Transverse colon (tissue), 4 donors: ENCODE measurements at regions not wholly inside any gene's neighbourhood (a gene's known extent, or its start where the extent isn't known, plus 50 kb on each side); places are given as distances from the start of the nearest gene placed in this dataset.

Experiments
- POLR2AphosphoS5 ChIP-seq, 3 donors: sonication (generic); formaldehyde crosslinking; IDR thresholded peaks; one replicate each; pipeline ENCODE4 v1.6.1; 2016; ENCODE audit warnings: antibody characterized with exemption in 3 of 3
- TF ChIP-seq, protein P1 (sequence below), 5 experiments: fragments of 200-600 bp in 3 of 5; fragments of 450-650 bp in 2 of 5; sonication (generic) in 3 of 5; IDR thresholded peaks; 1 replicate in 2 of 5; 2 replicates in 3 of 5; pipeline ENCODE4 v1.5.1; 2016 to 2017; ENCODE audit warnings: antibody characterized with exemption in 5 of 5, inconsistent platforms in 3 of 5, mild to moderate bottlenecking in 2 of 5, moderate library complexity in 1 of 5

DNA sequence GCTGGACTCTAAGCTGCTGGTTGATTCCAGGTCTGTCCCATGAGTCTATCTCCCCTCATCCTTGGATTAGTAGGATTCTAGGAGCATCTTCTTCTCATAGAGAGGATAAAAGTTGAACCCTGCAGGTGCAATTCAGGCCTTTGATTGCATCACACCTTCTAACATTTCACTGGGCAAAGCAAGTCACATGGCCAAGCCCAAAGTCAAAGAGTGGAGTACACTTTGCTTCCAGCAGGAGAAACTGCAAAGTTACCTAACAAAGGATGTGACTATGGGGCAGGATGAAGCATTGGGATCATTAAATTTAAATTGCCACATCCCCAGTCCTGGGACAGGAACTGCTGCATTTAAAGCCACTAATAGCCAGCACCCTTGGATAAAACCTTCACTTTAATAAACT lies 51.0 kb upstream of the EGFLAM start:
- TF ChIP-seq, protein P1, sequence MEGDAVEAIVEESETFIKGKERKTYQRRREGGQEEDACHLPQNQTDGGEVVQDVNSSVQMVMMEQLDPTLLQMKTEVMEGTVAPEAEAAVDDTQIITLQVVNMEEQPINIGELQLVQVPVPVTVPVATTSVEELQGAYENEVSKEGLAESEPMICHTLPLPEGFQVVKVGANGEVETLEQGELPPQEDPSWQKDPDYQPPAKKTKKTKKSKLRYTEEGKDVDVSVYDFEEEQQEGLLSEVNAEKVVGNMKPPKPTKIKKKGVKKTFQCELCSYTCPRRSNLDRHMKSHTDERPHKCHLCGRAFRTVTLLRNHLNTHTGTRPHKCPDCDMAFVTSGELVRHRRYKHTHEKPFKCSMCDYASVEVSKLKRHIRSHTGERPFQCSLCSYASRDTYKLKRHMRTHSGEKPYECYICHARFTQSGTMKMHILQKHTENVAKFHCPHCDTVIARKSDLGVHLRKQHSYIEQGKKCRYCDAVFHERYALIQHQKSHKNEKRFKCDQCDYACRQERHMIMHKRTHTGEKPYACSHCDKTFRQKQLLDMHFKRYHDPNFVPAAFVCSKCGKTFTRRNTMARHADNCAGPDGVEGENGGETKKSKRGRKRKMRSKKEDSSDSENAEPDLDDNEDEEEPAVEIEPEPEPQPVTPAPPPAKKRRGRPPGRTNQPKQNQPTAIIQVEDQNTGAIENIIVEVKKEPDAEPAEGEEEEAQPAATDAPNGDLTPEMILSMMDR (IDR thresholded peaks at IDR 0.05): no peak
- no peak for TF ChIP-seq POLR2AphosphoS5 (IDR thresholded peaks at IDR 0.05)
